GM18861 (cell line): ENCODE measurements at regions not wholly inside any gene's neighbourhood (a gene's known extent, or its start where the extent isn't known, plus 50 kb on each side); places are given as distances from the start of the nearest gene placed in this dataset.

Source experiments
- ATAC-seq: cut with Tn5 transposase; IDR thresholded peaks from one replicate; pipeline ENCODE4 v1.9.1; 2021; ENCODE audit not compliant: unreplicated experiment

DNA sequence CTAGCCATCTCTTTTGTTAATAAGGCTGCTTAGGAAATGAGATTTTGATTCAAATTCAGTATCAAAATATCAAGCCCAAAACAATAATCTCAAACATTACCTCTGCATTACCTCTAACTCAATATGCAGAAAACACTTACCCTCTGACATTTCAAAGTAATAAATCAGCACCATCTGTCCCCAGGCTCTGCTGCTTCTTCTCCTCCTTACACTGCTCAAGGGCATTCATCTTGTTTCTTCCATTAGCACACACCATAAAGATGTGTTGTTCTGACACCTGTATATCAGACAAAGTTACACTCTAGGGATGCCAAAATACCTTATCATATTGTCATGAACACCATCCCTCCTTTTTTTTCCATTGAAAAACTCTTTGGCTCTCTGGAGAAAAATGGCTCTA, 1630.3 kb downstream of the RPA4 start:
- ATAC-seq, result no peak

DNA sequence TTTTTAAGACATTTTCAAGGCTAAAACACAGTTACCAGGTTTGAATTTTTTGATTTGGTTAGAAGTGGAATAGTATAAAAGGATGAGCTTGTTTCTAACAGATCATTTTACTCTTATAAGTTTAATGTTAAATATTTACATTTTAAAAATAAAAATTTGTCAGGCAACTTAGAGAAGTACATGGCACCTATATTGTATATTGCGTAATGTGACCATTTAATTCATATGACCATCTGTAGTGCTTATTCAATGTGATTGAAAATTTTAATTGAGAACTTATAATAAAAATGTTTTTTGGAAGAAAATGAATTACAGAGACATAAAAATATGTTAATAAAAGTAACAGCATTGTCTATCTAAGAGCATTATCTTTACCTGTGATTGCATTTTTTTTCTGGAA, 1632.4 kb downstream of the RPA4 start:
- no peak for ATAC-seq

DNA sequence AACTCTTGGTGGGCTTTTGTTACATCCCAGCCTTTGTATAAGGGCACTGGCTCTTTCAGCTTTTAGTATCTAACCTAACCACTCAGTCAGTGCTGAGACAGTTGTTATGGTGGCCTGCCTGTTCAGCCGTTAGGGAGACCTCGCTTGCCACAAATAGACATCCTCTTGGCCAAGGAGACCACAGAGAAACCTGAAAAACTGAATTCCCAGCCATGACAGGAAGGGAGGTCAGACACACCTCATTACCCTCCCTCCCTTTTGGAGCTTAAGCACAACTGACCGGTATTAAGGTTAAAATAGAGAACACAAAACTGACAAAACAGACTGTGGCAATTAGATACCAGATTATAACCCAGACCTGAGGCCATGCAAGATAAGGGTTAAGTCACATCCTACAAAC, 1639.3 kb downstream of the RPA4 start:
- ATAC-seq, result no peak

DNA sequence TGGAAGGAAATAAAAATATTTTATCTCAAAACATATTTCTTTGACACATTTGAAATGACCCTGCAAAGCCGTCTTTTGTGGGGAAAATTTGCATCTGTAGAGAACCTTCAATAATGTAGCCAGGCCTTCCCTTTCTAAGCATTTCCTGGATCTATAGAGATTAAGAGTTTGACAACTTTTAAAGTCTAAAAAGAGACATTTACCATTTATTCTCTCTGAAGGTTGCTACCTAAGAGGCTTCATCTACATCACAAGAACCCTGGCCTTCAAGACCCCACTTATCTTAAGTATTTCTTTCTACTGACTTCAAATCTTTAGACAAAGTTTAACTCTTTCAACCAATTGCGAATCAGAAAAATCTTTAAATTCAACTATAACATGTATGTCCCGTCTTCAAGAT, 1639.8 kb downstream of the RPA4 start:
- no peak for ATAC-seq

DNA sequence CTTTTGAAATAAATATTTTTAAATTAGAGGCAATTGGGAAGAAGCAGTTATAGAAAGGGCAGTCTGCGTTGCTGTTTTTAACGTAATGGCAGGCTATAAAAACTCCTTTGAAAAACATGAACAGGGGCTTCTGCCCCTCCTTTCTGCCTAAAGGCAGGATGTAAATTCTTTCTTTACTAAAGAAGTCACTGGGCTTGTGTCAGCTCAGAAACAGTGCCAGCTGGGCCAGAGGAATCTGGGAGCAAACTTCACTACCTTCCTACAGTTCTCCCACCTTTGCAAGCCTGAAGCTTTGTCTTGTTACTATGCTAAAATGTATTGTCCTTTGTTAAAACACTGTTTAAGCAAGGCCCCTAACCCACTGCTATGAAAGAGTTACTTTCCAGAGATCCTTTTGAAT, 1664.8 kb downstream of the RPA4 start:
- ATAC-seq, result no peak

DNA sequence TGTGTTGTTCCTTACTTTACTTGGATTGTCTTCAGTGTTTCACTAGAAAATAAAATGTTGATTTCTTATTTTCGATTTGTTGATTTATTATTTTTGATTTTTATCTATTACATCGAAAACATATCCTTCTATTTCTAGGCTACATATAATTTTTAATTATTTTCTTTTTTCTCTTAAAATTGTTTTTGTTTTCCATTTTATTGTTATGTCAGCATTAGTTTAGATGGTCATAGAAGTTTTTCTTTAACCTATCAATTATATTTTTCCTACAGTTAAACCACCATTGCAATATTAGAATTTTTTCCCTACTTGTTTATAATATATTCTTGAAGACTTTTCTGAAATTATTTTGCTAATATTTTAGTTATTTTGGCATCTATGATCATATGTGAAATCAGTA, 1685.1 kb downstream of the RPA4 start:
- ATAC-seq, result no peak

DNA sequence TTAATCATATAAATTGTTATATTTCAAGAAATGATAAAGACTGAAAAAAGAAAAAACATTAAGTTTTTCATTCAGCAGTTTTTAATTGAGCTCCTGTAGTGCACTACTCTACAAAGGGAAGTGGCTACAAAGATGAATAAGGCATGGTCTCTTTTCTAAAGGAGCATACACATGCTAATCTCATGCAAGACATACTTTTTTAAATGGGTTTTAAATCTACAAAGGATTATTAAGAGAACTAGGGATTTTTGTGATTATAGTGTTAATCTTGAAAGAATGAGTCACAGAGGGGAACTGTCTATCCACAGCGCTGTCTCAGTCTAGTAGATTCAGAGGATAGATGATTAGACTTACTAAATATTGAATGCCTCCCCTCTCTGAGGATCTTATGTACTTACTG, 1722.2 kb downstream of the RPA4 start:
- no peak for ATAC-seq

DNA sequence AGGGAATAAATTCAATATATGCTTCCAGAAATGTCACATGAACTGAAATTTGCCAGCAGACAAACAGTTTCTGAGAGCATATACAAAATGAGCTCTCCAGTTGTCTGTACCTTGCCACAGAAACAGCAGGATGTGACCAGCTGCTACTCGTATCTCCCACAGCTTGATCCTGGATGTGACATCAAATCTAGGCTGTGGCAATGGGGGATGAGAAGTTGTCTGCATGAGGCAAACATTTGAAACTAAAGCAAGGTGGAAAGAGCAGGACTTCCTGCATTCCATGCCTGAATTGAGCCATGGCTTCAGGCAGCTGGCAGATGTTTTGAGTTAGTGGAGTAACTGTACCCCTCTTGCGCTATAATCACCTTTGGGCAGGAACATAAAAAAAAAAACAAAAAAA, 1724.0 kb downstream of the RPA4 start:
- ATAC-seq, result no peak

DNA sequence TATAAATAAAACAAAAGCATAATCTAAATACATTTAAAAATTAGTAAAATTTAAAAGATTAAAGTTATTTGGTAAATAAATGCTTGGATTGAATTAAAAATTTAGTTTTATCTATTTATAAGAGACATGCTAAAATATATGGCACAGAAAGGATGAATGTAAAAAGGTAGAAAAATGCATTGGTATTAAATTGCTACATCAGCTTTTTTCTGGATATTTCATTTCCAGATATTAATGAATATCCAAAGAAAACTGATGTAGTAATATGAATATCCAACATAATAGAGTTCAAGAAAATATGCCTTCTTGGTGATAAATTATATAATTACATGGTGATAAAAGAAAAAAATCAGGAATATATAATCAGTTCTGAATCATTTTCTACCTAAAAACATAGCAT, 1743.9 kb downstream of the RPA4 start:
- no peak for ATAC-seq

DNA sequence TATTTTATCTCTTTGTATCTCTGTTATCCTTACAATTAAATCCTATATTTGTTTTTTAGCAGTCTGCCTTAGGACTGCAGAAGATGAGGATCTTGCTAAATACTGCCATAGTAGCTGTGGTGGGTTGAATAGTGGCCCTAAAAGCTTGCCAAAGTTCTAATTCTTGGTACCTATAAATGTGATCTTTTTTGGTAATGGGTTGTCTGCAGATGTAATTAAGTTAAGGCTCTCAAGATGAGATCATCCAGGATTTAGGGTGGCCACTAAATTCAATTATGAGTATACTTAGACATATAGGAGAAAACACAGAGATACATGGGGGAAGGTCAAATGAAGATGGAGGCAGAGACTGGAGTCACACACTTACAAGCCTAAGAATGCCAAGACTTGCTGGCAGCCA, 1753.7 kb downstream of the RPA4 start:
- ATAC-seq, result no peak

DNA sequence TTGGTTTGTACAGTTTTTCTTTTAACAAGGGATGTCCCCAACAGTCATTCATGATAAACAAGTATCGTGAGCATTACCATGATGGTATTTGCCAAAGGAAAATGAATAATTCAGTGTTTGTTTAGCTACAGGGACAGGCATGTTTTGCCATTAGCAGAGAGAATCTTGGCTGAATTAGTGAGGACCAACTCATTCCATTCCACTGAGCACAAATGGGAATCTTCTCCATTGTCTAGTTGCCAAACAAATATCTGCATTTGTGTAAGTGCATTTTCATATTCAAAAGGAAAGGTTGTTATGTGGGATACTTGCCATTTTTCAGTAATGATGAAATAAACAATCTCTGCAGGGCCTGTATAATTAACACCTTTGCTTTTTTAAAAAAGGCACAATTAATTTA, 1762.6 kb downstream of the RPA4 start:
- ATAC-seq, result no peak

DNA sequence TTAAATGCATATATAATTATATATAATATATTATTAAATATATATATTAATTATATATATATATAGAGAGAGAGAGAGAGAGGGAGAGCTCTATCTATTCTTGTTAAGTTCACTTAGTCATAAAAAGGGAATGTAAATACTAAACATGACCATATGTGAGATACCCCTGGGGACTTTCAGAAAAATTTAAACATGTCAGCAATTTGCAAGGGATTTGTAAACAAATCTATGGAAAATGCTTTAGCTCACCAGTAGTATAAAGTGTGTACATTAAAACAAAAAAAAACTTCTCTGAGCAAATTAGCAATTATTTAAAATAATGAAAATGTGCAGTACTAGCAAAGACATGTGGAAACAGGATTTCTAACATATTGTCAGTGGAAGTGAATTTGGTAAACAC, 1755.5 kb downstream of the PCDH19 start:
- ATAC-seq, result no peak
